GM18858 (cell line): ENCODE measurements at regions not wholly inside any gene's neighbourhood (a gene's known extent, or its start where the extent isn't known, plus 50 kb on each side); places are given as distances from the start of the nearest gene placed in this dataset.
A peak's percentile ranks its signal among the peaks of the same experiment; 100 is the strongest.

Experiments
- ATAC-seq: cut with Tn5 transposase; IDR thresholded peaks from one replicate; pipeline ENCODE4 v1.9.1; 2021; ENCODE audit not compliant: unreplicated experiment

DNA sequence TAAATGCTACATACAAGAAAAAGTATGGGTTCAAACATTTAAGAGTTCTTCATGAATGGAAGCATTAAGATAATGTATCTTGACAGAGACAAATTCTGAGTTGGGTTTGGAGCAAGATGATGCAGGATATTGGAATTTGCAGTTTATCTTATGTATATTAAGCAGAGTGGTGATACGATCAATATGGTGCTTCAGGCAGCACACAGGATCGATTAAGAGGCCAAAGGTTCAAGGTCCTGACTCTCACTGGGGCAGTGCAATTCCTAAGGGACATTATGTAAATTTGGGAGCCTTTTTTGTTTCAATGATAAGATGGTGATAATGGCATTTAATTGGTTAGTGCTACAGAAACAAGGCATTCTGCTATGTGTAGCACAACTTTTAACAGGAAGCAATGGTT is 381.9 kb downstream of the KCNJ3 start:
- no peak for ATAC-seq

DNA sequence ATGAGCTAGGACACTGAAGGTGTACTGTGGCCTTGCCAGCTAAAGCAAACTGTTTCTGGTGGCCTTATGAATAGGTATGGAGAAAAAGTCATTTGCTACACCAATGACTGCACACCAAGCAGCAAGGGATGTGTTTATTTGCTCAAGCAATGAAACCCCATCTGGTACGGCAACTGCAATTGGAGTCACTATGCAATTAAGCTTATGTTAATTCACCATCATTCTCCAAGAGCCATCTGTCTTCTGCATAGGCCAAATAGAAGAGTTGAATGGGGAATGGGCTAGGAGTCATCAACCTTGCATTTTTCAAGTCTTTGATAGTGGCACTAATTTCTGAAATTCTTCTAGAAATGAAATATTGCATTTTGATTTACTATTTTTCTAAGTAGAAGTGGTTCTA is 372.0 kb downstream of the KCNJ3 start:
- ATAC-seq: no peak

- no peak for ATAC-seq
These were observed 364.4 kb downstream of the KCNJ3 start for GRCh38 chr2:155062922-155063258.

GRCh38 chr2:155062250-155062921 is 363.9 kb downstream of the KCNJ3 start:
- no peak for ATAC-seq

- no peak for ATAC-seq
These were observed 362.4 kb downstream of the KCNJ3 start for GRCh38 chr2:155060896-155061295.

GRCh38 chr2:155054712-155055111 is 356.2 kb downstream of the KCNJ3 start:
- no peak for ATAC-seq

DNA sequence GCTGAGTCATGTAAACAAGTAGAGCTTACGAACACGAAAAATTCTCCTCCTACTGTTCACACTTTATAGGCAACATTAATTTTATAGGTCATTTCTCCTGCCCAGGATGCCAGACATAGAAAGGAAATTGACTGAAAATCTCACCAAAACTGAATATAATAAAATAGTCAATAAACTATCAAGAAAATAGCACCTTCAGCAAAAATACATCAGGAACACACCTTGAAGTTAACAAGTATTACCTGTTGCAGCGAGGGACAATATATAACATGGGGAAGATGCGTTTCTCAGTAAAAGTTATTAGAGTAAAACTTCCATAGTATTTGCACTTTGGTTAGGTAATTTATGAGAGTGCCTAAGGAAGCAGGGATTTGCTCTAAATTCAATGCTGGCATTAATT is 344.6 kb downstream of the KCNJ3 start:
- no peak for ATAC-seq

DNA sequence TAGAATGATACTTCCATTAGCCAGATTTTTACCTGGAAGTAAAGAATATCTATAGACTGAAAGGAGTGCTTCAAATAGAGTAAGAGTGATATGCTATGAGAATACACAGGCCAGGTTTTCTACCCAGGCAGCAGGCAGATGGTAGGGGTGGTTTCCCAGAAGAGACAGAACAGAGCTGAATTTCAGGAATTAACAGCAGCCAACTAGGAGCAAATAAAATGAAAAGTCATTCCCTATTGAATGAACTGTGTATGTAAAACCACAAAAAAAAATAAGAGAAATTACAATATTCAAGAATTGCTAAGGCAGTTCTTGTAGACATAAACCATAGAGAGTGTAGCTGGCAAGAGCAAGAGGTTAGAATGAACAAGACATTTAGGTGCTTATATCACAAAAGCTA is 336.8 kb downstream of the KCNJ3 start:
- ATAC-seq: no peak

DNA sequence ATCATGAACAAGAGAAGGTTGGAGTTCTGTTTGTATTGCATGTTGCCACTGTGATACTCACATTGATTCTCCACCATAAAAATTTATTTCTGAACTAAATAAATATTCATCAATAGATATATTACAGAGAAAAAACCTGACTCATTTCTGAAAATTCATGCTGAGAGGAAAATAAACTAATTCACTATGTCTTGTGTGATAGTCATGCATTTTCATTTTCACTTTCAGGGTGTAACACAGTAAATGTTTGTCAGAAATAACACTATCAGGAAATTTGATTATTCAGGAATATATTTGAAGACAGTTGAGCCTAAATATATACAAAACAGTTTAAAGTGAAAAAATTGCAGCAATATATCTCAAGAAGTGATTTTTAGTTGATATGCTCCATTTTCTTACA is 335.2 kb downstream of the KCNJ3 start:
- peak; percentile 50 for ATAC-seq

GRCh38 chr2:155030296-155030695 is 331.8 kb downstream of the KCNJ3 start:
- ATAC-seq: no peak

DNA sequence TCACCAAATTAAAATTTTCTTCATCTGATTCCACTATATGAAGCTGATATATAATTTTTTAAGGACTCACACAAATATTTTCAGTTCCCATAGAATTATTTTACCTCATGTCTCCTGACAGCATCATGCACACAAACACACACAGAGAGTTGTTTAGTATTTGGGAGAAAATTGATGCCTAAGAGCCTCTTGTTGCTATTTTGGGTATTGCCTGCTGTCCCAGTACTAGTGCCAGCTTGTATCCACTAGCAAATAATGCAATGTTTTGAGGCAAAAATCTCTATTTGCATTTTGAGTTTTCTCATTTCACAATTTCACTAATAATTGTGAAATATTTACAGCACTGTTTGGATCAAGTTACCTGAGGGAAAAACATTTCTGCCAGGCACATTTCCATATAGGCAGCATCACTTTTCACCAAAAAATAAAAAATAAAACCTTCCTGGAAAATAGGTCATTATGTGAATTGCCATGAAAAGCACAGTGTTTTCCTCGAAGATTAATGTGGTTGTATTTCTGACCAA is 328.2 kb downstream of the KCNJ3 start:
- ATAC-seq: no peak

GRCh38 chr2:155023674-155024073 is 325.2 kb downstream of the KCNJ3 start:
- no peak for ATAC-seq

- no peak for ATAC-seq
These were observed 324.0 kb downstream of the KCNJ3 start for GRCh38 chr2:155022531-155022930.

- no peak for ATAC-seq
These were observed 323.1 kb downstream of the KCNJ3 start for GRCh38 chr2:155021618-155022017.

- no peak for ATAC-seq
These were observed 321.8 kb downstream of the KCNJ3 start for GRCh38 chr2:155020246-155020645.

GRCh38 chr2:155010925-155011324 is 312.4 kb downstream of the KCNJ3 start:
- ATAC-seq: no peak

DNA sequence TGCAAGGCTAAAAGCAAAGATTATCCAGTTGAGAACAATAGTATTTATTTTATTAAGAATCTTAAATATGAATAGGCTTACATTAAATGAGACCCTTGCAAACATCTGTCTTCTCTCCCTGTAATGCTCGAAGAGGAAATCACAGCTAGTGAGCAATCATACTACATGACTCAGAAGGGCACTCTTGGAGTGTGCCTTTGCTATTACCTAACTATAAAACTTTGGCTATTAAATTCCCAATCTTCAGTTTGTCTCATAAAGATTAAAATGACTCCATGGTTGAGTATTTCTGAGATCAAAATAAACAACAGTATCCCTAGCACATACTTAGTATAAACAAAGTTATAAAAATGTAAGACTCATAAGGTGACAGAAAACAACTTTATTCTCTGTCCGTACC is 296.9 kb downstream of the KCNJ3 start:
- ATAC-seq: no peak

- ATAC-seq: no peak
These were observed 294.3 kb downstream of the KCNJ3 start for GRCh38 chr2:154992826-154993225.

DNA sequence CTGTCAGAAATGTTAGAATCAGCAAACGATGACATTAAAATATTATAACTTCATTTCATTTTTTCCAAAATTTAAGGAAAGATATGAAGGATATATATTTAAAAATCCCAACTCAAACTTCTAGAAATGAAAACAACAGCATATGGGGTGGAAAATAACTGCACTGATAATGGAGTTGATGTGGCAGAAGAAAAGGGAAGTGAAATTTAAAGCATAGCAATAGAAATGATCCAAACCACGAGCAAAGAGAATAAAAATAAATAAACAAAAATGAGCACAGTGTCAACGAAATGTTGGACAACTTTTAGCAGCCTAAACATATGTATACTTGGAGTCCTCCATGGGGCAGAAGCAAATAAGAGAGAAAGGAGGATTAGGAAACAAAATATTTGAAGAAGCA is 280.2 kb downstream of the KCNJ3 start:
- ATAC-seq: no peak

GRCh38 chr2:154978244-154978643 is 279.7 kb downstream of the KCNJ3 start:
- ATAC-seq: no peak

GRCh38 chr2:154974041-154974440 is 275.5 kb downstream of the KCNJ3 start:
- no peak for ATAC-seq

DNA sequence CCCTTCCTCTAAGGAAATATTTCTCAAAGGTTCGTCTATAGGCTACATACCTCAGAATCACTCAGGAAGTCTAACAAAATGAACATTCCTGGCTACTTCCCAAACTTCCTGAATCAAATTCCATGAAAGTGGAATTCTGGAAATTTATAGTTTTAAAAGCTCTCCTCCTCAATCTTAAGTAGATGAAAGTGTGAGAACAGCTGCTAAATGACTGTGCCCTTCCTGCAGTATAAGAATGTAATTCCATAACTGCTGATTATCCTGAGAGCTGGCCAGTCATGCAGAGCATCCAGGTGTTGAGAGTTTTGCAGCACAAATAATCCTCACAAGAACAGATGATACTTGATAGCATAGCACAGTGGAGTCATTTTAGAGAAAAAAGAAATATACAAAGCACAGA is 265.0 kb downstream of the KCNJ3 start:
- ATAC-seq: no peak

DNA sequence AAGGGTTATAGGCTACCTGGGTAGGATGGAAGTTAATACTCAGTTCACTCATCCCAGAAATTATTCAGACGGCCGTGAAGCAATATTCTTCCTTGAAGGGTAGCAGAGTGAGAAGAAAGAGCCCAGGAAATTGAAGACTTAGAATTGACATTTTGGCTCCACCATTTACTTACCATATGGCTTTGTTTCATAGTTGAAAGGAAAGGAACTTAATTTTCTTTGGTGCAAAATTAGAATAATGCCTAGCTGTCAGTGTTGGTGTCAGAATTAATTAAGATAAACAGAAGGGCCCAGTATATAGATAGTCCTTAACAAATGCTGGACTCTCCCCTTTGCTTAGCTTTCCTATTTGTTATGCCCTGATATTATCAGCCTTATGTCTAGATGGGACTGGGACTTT is 263.2 kb downstream of the KCNJ3 start:
- no peak for ATAC-seq
